WERI-Rb-1 (cell line): ENCODE measurements at regions not wholly inside any gene's neighbourhood (a gene's known extent, or its start where the extent isn't known, plus 50 kb on each side); places are given as distances from the start of the nearest gene placed in this dataset.

Source experiments
- DNase-seq: peaks from one replicate; pipeline ENCODE4 v3.0.0-alpha.2; 2020
- H3K27ac ChIP-seq: fragments of 250-450 bp; sonication (Bioruptor Pico); 2 replicates; pipeline ENCODE4 v1.5.1; 2020; ENCODE audit warnings: mild to moderate bottlenecking, moderate library complexity
- H3K27me3 ChIP-seq: fragments of 250-450 bp; sonication (Bioruptor Pico); 2 replicates; pipeline ENCODE4 v1.5.1; 2021; ENCODE audit warnings: mild to moderate bottlenecking, low read depth, moderate library complexity; ENCODE audit not compliant: insufficient read depth, severe bottlenecking
- H3K36me3 ChIP-seq: fragments of 250-450 bp; sonication (Bioruptor Pico); 2 replicates; pipeline ENCODE4 v1.5.1; 2020; ENCODE audit warnings: mild to moderate bottlenecking, moderate library complexity
- H3K4me3 ChIP-seq: 2 replicates; pipeline ENCODE4 v1.5.1; 2011; ENCODE audit warnings: low read depth, mild to moderate bottlenecking, control low read depth, low read length
- H3K9me3 ChIP-seq: fragments of 250-450 bp; sonication (Bioruptor Pico); 2 replicates; pipeline ENCODE4 v1.5.1; 2021; ENCODE audit warnings: mild to moderate bottlenecking, moderate library complexity; ENCODE audit not compliant: severe bottlenecking
- CTCF ChIP-seq: IDR thresholded peaks from 2 replicates; pipeline ENCODE4 v1.5.1; 2011; ENCODE audit warnings: low read depth, mild to moderate bottlenecking, control low read depth, inconsistent platforms, low read length

- Histone ChIP-seq H3K9me3 (no peaks in the 10 kb centered on the region), H3K27me3 (no peaks in the 10 kb centered on the region), H3K4me3 (no peak overlapping the region), H3K36me3 (no peaks in the 10 kb centered on the region), H3K27ac (no peak overlapping the region)
- no peak for DNase-seq
- TF ChIP-seq CTCF = no peak
These were observed 77.2 kb upstream of the CTTNBP2NL start for GRCh38 chr1:112318698-112319370.

- Histone ChIP-seq H3K4me3 (no peak overlapping the region), H3K27ac (no peak overlapping the region), H3K9me3 (no peaks in the 10 kb centered on the region), H3K36me3 (no peaks in the 10 kb centered on the region), H3K27me3 (no peaks in the 10 kb centered on the region)
- TF ChIP-seq CTCF = no peak
- DNase-seq = no peak
These were observed 76.5 kb upstream of the CTTNBP2NL start for GRCh38 chr1:112319371-112320040.

- DNase-seq = no peak
- no peaks in the 10 kb centered on the region for H3K9me3 ChIP-seq
- no peaks in the 10 kb centered on the region for H3K36me3 ChIP-seq
- TF ChIP-seq CTCF = no peak
- H3K4me3 ChIP-seq = no peak overlapping the region
- H3K27me3 ChIP-seq = no peaks in the 10 kb centered on the region
- H3K27ac ChIP-seq = no peak overlapping the region
These were observed 76.0 kb upstream of the CTTNBP2NL start for GRCh38 chr1:112320058-112320457.

- no peak overlapping the region for H3K27ac ChIP-seq
- H3K9me3 ChIP-seq = no peaks in the 10 kb centered on the region
- no peak overlapping the region for H3K4me3 ChIP-seq
- DNase-seq = no peak
- H3K27me3 ChIP-seq = no peaks in the 10 kb centered on the region
- no peaks in the 10 kb centered on the region for H3K36me3 ChIP-seq
- TF ChIP-seq CTCF = no peak
These were observed 74.0 kb upstream of the CTTNBP2NL start for GRCh38 chr1:112322018-112322417.

GRCh38 chr1:112322983-112323678, 72.9 kb upstream of the CTTNBP2NL start:
- Histone ChIP-seq H3K36me3 (no peaks in the 10 kb centered on the region), H3K27me3 (no peaks in the 10 kb centered on the region), H3K9me3 (no peaks in the 10 kb centered on the region), H3K27ac (no peak overlapping the region), H3K4me3 (no peak overlapping the region)
- no peak for DNase-seq
- no peak for TF ChIP-seq CTCF
